Mucosa of stomach (tissue), 1 donor: ENCODE measurements at regions not wholly inside any gene's neighbourhood (a gene's known extent, or its start where the extent isn't known, plus 50 kb on each side); places are given as distances from the start of the nearest gene placed in this dataset.

Experiments
- H3K27me3 ChIP-seq: one replicate; pipeline ENCODE4 v1.7.0; 2013; ENCODE audit warnings: mild to moderate bottlenecking, low read length; ENCODE audit not compliant: control insufficient read depth, insufficient read depth
- H3K36me3 ChIP-seq: one replicate; pipeline ENCODE4 v1.7.0; 2013; ENCODE audit warnings: low read length; ENCODE audit not compliant: control insufficient read depth, insufficient read depth
- H3K4me1 ChIP-seq: one replicate; pipeline ENCODE4 v1.7.0; 2013; ENCODE audit warnings: mild to moderate bottlenecking, low read length; ENCODE audit not compliant: control insufficient read depth, insufficient read depth
- H3K4me3 ChIP-seq: one replicate; pipeline ENCODE4 v1.7.0; 2013; ENCODE audit warnings: low read length
- H3K9ac ChIP-seq: one replicate; pipeline ENCODE4 v1.7.0; 2013; ENCODE audit warnings: mild to moderate bottlenecking, low read length, moderate library complexity
- H3K9me3 ChIP-seq: one replicate; pipeline ENCODE4 v1.7.0; 2013; ENCODE audit warnings: mild to moderate bottlenecking, low read length, moderate library complexity; ENCODE audit not compliant: control insufficient read depth
- donor health status: Pancreatic carcinoma.

DNA sequence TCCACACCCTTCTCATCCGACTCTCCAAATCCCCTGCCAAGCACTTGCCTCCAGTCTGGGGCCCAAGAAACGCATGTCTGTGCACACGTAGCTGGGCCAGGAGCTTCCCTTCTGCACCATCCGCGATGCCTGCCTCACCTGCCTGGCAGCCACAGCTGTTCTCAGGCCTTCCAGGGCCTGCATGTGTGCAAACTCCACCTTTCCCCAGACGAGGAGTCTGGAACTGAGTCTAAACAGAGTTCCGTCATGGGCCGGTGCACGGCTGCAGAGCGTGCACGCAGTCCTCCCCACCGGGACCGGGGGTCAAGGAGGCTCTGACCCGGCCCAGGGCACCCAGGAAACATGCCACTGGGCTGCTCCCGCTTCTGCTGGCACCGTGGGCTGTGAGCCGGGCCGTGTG is 66.8 kb upstream of the SALL3 start:
- no peaks in the 10 kb centered on the region for H3K36me3 ChIP-seq
- no peak overlapping the region for H3K4me3 ChIP-seq
- no peak overlapping the region for H3K9ac ChIP-seq
- no peaks in the 10 kb centered on the region for H3K4me1 ChIP-seq
- no peaks in the 10 kb centered on the region for H3K27me3 ChIP-seq
- H3K9me3 ChIP-seq: no peaks in the 10 kb centered on the region

DNA sequence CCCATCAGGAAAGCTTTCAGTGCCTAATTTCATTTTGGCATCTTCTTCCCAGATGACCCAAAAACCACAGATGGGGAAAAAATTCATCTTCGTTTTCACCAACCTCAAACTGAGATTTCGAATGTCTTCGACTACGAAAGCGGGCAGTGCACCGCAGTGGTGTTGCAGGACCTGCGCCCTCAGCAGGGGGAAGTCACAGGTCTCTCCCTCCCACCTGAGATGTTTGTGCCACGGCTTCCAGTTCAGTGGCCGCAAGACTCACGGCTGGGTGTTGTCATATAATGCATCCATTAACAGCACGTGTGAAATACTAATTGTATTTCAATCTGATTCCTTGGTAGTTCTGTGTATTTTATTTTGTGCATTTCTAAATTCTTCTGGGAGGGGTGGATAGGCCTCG is 66.2 kb upstream of the SALL3 start:
- no peaks in the 10 kb centered on the region for H3K4me1 ChIP-seq
- H3K36me3 ChIP-seq: no peaks in the 10 kb centered on the region
- H3K9ac ChIP-seq: no peak overlapping the region
- H3K9me3 ChIP-seq: no peaks in the 10 kb centered on the region
- H3K4me3 ChIP-seq: no peak overlapping the region
- no peaks in the 10 kb centered on the region for H3K27me3 ChIP-seq

GRCh38 chr18:78913830-78914231 is 65.8 kb upstream of the SALL3 start:
- H3K4me1 ChIP-seq: no peaks in the 10 kb centered on the region
- H3K27me3 ChIP-seq: no peaks in the 10 kb centered on the region
- H3K9ac ChIP-seq: no peak overlapping the region
- H3K36me3 ChIP-seq: no peaks in the 10 kb centered on the region
- H3K9me3 ChIP-seq: no peaks in the 10 kb centered on the region
- no peak overlapping the region for H3K4me3 ChIP-seq

DNA sequence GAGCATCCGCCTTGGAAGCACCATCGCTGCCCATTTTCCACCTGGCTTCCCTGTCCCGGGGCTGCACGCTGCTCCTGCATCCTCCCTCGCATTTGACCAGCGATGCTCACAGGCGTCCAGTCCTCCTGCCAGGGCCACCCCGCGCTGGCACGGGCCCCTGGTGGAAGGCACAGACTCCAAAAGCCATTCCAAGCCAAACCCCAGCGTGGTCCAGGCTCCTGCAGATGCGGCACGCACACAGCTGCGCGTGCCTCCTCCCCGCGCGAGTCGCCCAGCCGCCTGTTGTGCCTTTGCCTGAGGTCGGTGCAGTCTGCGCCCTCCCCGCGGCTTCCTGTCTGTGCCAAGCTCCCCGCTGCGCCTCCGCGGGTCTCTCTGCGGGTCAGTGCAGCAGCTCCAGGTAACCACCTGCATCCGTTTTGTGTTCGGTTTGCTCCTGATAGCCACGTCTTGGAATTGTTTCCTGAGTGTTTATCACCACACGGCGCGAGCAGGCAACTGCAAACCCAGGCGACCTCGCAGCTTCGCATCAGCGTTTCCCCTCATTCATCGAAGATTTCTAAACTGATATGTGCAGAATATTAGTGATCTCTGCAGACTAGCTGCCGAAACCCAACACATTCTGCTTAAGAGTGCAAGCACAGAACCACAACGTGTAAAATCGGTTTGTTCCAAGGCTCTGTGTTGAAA is 65.2 kb upstream of the SALL3 start:
- Histone ChIP-seq H3K4me3 (no peak overlapping the region), H3K36me3 (no peaks in the 10 kb centered on the region), H3K27me3 (no peaks in the 10 kb centered on the region), H3K9me3 (no peaks in the 10 kb centered on the region), H3K4me1 (no peaks in the 10 kb centered on the region), H3K9ac (no peak overlapping the region)

GRCh38 chr18:78915446-78916008 is 64.1 kb upstream of the SALL3 start:
- Histone ChIP-seq H3K9me3 (no peaks in the 10 kb centered on the region), H3K36me3 (no peaks in the 10 kb centered on the region), H3K4me1 (no peaks in the 10 kb centered on the region), H3K27me3 (no peaks in the 10 kb centered on the region), H3K9ac (no peak overlapping the region), H3K4me3 (no peak overlapping the region)

DNA sequence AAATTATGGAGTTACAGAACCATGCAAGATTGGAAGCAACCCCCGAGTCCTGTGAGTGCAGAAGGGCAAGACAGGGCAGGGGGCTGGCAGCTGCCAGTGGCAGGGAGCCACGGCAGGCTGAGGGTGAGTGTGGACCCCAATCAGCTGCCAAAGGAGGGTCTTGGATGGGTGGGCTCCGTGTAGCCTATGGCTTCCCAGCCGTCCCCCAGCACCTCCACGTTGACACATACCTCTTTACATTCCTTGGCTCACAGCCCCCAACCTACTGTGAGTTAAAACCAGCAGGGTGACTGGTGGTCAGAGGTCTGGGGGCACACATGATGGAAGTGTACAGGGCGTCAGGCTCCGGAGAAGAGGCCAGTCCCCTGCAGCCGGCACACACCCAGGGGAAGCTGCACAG is 60.9 kb upstream of the SALL3 start:
- no peaks in the 10 kb centered on the region for H3K36me3 ChIP-seq
- no peaks in the 10 kb centered on the region for H3K4me1 ChIP-seq
- H3K27me3 ChIP-seq: no peaks in the 10 kb centered on the region
- H3K4me3 ChIP-seq: no peak overlapping the region
- no peaks in the 10 kb centered on the region for H3K9me3 ChIP-seq
- H3K9ac ChIP-seq: no peak overlapping the region

DNA sequence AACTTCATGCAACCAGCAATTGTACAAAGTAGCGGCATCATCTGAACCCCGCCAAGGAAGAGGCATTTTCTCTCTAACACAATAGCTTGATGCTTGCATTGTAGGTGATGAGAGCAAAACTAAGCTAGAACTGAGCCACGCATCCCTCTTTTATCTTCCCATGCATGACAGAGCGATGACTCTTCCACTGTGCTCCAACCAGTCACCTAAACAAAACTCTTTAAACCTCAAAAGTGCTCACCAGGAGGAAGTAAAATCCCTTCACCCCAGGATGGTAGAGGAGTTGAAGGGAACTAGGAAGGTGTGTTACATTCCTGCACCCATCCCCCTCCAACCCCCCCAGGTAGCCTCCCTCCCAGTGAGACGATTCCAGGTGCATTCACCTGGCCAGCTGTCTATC is 59.7 kb upstream of the SALL3 start:
- Histone ChIP-seq H3K4me3 (no peak overlapping the region), H3K4me1 (no peaks in the 10 kb centered on the region), H3K9me3 (no peaks in the 10 kb centered on the region), H3K9ac (no peak overlapping the region), H3K27me3 (no peaks in the 10 kb centered on the region), H3K36me3 (no peaks in the 10 kb centered on the region)

- Histone ChIP-seq H3K4me3 (no peak overlapping the region), H3K36me3 (no peaks in the 10 kb centered on the region), H3K27me3 (no peaks in the 10 kb centered on the region), H3K9ac (no peak overlapping the region), H3K4me1 (no peaks in the 10 kb centered on the region), H3K9me3 (no peaks in the 10 kb centered on the region)
These were observed 59.0 kb upstream of the SALL3 start for GRCh38 chr18:78920456-78921138.

DNA sequence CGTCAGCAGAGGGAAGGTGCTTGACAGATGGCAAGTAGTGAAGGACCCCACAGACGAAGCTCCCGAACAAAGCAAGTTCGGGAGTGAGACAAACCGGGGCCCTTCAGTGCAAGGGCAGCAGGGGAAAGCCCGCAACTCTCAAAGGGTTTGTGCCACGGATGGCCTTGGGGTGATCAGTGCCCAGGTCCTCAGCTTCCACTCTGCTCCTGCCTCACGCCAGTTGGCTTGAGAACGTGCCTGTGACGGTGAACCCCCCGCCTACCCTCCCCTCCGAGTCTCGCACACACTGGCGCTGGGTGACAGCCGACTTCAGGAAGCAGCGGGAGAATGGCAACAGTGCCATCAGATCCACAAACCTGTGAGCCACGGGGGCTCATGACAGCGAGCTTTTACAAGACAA is 56.8 kb upstream of the SALL3 start:
- Histone ChIP-seq H3K4me3 (no peak overlapping the region), H3K36me3 (no peaks in the 10 kb centered on the region), H3K27me3 (no peaks in the 10 kb centered on the region)

GRCh38 chr18:78924301-78924700 is 55.3 kb upstream of the SALL3 start:
- Histone ChIP-seq H3K9me3 (no peaks in the 10 kb centered on the region), H3K4me1 (no peaks in the 10 kb centered on the region), H3K4me3 (no peak overlapping the region), H3K9ac (no peak overlapping the region), H3K36me3 (no peaks in the 10 kb centered on the region), H3K27me3 (no peaks in the 10 kb centered on the region)

More for the DNA sequence above, 56.8 kb upstream of the SALL3 start:
- H3K9me3 ChIP-seq: no peaks in the 10 kb centered on the region
- no peaks in the 10 kb centered on the region for H3K4me1 ChIP-seq
- no peak overlapping the region for H3K9ac ChIP-seq

- Histone ChIP-seq H3K4me3 (no peak overlapping the region), H3K36me3 (no peaks in the 10 kb centered on the region), H3K9me3 (no peaks in the 10 kb centered on the region), H3K9ac (no peak overlapping the region), H3K27me3 (no peaks in the 10 kb centered on the region), H3K4me1 (no peaks in the 10 kb centered on the region)
These were observed 54.7 kb upstream of the SALL3 start for GRCh38 chr18:78924786-78925540.
